H1 (cell line): ENCODE measurements at regions not wholly inside any gene's neighbourhood (a gene's known extent, or its start where the extent isn't known, plus 50 kb on each side); places are given as distances from the start of the nearest gene placed in this dataset.

Experiments used
- BCL11A ChIP-seq, 2 experiments: IDR thresholded peaks; one replicate each; pipeline ENCODE4 v1.6.1; 2011; ENCODE audit warnings: low read depth in 2 of 2, low read length in 2 of 2, mild to moderate bottlenecking in 2 of 2
- PHF8 ChIP-seq: fragments of 200-600 bp; sonication (generic); conservative IDR thresholded peaks from 2 replicates; pipeline ENCODE4 v1.7.1; 2012; ENCODE audit warnings: low read depth, mild to moderate bottlenecking, inconsistent platforms, low read length, moderate library complexity
- SIRT6 ChIP-seq: IDR thresholded peaks from one replicate; pipeline ENCODE4 v1.7.1; 2012; ENCODE audit warnings: low read length, inconsistent platforms
- SP2 ChIP-seq: IDR thresholded peaks from 2 replicates; pipeline ENCODE4 v1.6.1; 2012; ENCODE audit warnings: mild to moderate bottlenecking, low read length, inconsistent platforms
- TBP ChIP-seq: IDR thresholded peaks from 2 replicates; pipeline ENCODE4 v1.6.1; 2011; ENCODE audit warnings: low read depth, low read length, improper control_type of control experiment

- TF ChIP-seq SP2 = no peak
- TF ChIP-seq SIRT6 = no peak
- TF ChIP-seq PHF8 = no peak
- TF ChIP-seq TBP = no peak
- no peak for TF ChIP-seq BCL11A (IDR thresholded peaks at IDR 0.05; ENCODE audit: low read depth in 2 of 2, low read length in 2 of 2)
Observed at GRCh38 chr12:25896981-25897380, 61.5 kb upstream of the RASSF8 start (continued).
